Fibroblast of the aortic adventitia (primary cell): ENCODE measurements at regions not wholly inside any gene's neighbourhood (a gene's known extent, or its start where the extent isn't known, plus 50 kb on each side); places are given as distances from the start of the nearest gene placed in this dataset.
A peak's percentile ranks its signal among the peaks of the same experiment; 100 is the strongest.

Experiments used
- DNase-seq: peaks from one replicate; pipeline ENCODE4 v3.0.0-alpha.2; 2010; ENCODE audit warnings: low read depth
- H3K4me3 ChIP-seq: 2 replicates; pipeline ENCODE4 v1.5.1; 2011; ENCODE audit warnings: low read depth, mild to moderate bottlenecking, control low read depth, low read length, moderate library complexity
- CTCF ChIP-seq: IDR thresholded peaks from 2 replicates; pipeline ENCODE4 v1.5.1; 2011; ENCODE audit warnings: mild to moderate bottlenecking, low read length, control low read depth, inconsistent platforms; ENCODE audit not compliant: insufficient read depth

DNA sequence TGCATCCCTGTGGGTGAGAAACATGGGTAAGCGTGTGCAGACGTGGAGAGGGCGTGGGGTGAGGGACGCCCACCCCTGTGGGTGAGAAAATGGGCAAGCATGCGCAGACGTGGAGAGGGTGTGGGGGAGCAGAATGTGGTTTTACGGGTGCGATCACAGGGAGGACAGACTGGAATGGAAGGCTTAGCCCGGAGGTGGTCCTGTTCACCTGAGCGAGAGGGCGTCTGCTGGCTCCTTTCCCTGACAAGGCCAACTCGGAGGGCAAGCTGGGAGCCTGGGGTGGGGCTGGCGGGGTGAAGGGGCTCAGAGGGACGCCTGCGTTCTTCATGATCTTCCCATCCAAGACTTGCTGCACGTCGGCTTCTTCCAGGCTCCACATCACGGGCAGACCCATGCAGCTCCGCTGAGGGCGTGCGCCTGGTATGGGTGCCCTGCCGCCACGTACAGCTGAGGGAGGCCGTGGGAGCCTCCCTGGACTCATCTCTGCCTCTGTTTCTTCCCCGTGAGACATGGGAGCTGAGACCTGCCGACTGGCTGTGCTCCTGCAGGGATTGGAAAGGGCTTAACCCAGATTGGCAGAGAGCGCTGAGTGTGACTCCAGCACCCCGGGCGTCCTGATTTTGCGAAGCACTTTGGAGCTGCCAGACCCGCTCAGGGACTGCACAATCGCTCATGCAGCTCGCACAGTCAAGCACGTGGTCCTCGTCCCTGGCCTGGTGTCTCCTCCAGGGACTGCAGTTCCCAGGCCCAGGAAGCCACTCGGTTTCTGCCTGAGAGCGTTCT lies 74.3 kb upstream of the SHH start:
- TF ChIP-seq CTCF, result no peak
- no peak overlapping the region for H3K4me3 ChIP-seq
- DNase-seq, result no peak

DNA sequence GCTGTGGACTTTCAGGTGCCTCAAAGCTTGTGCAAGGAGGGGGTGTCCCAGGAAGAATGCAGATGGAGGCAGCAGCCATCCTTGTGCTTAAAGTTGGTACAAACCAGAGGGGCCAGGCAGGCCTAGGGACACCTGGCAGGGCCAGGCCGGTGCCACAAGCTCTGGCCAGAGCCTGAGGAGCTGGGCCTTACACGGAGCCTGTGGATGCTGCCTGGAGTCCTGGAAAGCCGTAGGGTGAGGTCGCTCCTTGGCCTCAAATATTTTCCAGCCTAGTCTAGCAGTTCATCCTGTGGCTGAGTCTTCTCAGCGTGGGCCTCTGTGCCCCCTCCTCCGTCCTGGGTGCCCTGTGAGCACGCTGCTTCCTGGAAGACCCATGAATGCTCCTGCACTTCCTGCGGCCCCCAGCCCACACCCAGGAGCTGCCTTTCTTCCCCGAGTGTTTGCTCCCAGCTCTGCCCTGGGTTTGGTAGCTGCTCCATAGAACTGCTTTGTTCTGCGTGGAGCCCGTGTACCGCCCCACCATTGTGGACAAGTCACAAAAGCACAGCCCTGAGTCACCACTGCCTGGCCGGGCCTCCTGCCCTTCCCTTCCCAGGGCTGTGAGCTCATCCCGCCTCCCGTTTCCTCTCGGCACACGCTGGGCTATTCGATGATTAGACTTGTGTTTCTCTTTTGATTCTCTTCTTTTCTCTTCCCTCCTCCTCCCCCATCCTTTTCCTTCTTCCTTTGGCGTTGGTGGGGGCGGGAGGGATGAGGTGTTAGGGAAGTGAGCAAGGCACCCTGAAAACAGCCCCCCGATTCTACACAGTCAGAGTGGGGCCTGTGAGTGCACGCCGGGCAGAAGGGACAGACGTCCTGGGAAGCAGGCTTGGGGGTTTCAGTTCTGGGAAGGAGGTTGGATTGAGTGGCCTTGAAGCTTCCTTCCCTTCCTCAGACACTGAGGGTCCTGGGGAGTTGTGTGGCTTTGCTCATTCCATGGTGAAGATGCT lies 73.2 kb upstream of the SHH start:
- peak; percentile 39 for DNase-seq
- H3K4me3 ChIP-seq, result no peak overlapping the region
- TF ChIP-seq CTCF, result no peak

DNA sequence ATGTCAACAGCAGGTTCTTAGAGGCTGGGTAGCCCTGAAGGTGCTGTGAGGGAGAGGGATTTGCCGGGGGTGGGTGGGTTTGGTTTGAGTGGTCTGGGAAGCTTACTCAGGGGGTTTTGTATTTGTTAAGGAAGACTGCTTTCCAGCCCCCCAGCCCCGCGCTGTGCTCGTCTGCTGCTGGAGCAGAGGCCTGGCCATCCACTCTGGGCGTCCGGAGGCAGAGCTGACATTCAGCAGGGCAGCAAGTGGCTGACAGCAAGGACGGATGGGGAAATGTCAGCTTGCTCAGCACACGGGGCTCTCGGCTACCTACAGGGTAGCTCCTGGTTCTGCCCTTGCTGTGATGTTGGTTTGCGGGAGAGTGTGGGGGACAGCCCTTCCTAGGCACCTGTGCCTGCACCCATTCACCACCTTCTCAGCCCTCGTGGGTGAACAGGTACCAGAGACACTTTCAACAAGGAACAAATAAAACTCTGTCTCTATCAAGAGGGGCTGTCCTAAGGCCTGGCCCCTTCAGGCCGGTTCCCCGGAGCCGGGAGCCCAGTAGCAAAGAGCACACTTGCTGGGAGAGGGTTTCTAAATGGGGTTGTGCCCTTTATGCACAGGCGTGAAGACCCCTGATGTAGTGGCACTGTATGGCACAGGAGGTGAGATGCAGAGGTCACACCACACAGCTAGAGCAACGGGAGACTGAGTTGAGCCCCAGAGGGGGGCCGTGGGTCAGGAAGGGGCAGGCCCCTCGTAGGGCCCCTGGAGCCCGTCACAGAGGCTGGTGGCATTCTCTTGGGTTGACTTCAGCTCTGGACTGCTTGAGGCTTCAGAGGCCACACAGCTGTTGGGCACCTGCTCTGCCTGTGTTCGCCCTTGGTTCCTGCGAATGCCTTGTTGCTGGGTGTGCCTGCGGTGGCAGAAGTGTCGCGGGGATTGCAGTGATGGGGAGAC lies 72.2 kb upstream of the SHH start:
- no peak for DNase-seq
- TF ChIP-seq CTCF, result no peak
- no peak overlapping the region for H3K4me3 ChIP-seq

DNA sequence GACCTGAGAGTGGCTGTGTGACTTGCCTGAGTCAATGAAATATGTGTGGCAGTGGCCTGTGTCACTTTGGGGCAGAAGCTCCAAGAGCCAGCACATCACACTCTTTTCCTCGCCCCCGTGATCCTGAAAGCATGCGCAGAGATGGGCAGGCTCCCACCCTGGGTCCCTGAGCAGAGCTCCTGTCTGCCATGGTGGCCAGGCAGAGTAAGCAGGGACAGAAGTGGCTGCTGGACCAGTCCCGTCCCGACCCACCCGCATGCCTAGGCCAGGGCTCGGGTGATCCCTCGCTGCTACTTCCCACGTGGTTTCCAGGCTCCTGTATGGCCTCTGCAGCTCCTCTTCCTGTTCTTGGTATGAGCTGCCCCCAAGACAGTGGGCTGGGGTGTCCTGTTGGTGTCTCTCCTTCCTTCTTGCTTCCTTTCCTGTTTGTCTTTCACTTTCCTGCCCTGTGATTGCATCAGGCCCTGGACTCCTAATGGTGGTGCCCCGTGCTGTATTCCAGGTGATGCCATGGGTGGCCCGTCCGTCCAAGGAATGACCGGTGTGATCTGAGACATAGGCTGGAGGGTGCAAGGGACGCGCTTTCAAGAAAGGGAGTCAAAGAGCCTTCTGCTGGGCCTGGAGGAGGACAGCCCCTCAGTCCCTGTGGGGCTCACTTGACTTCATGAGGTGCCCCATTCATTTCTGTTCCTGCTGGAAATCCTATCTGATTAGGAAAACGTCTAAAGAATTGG lies 71.4 kb upstream of the SHH start:
- TF ChIP-seq CTCF, result no peak
- DNase-seq, result no peak
- H3K4me3 ChIP-seq, result no peak overlapping the region

- no peak for TF ChIP-seq CTCF
- peak; percentile 4 for DNase-seq
- no peak overlapping the region for H3K4me3 ChIP-seq
Measured at GRCh38 chr7:155882596-155882995, 70.3 kb upstream of the SHH start.
